Mammary epithelial cell (primary cell): ENCODE measurements at regions not wholly inside any gene's neighbourhood (a gene's known extent, or its start where the extent isn't known, plus 50 kb on each side); places are given as distances from the start of the nearest gene placed in this dataset.

Experiments used
- CTCF ChIP-seq, 2 donors: IDR thresholded peaks in 1 of 2; conservative IDR thresholded peaks in 1 of 2; 2 replicates each; pipeline ENCODE4 v1.5.1; 2011 to 2012; ENCODE audit warnings: inconsistent platforms in 2 of 2, low read length in 2 of 2, mild to moderate bottlenecking in 2 of 2, control low read depth in 1 of 2, low read depth in 1 of 2; ENCODE audit not compliant: insufficient read depth in 1 of 2; ENCODE audit errors: extremely low read depth in 1 of 2
- EZH2 ChIP-seq: IDR thresholded peaks from 2 replicates; pipeline ENCODE4 v1.6.1; 2012; ENCODE audit warnings: low read length, inconsistent platforms, borderline replicate concordance

GRCh38 chr7:138205614-138206150 lies 129.4 kb downstream of the AKR1D1 start:
- no peak for TF ChIP-seq CTCF (conservative IDR thresholded peaks at IDR 0.05 in 1 of 2, IDR thresholded peaks at IDR 0.05 in 1 of 2; ENCODE audit: extremely low read depth in 1 of 2, insufficient read depth in 1 of 2, low read depth in 1 of 2, low read length in 2 of 2)
- no peak for TF ChIP-seq EZH2
